ENCODE measurements at regions not wholly inside any gene's neighbourhood (a gene's known extent, or its start where the extent isn't known, plus 50 kb on each side); places are given as distances from the start of the nearest gene placed in this dataset.

DNA sequence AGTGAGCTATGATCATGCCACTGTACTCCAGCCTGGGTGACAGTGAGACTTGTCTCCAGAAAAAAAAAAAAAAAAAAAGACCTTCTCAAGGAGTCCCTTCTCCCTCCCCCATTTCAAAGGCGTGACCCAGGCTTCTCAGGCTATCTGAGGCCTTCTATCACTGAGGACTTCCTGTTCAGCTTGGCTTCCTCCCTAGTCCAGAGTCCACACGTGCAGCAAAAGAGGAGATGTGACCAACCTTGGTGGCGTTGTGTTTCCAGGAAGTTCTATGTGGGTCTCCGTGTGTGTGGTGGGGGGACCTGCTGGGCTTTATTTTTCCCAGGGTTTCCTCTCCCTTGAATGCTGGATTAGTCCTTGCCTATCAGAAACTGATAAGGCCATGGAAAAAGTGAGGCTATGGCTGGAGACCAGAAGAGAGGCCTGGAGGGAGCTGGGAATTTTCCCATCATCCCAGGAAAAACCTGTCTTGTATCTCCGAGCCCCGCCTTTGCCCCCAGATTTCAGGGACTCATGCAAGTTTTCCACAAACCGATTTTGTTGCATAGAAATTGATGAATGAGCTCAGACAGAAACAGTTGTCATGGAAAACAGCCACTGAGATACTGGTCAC is 148.1 kb downstream of the SALL1 start:
- Histone ChIP-seq H3K27ac (no peak overlapping the region), H3K9me3 (no peaks in the 10 kb centered on the region), H3K4me3 (no peak overlapping the region), H3K4me1 (no peaks in the 10 kb centered on the region), H3K36me3 (no peaks in the 10 kb centered on the region), H3K27me3 (no peaks in the 10 kb centered on the region)
- intact Hi-C loops (cut with DNase I), result no loop called here
- no peak for TF ChIP-seq CTCF (IDR thresholded peaks at IDR 0.05)
- no peak for DNase-seq (ENCODE audit: low spot score in 2 of 2)

DNA sequence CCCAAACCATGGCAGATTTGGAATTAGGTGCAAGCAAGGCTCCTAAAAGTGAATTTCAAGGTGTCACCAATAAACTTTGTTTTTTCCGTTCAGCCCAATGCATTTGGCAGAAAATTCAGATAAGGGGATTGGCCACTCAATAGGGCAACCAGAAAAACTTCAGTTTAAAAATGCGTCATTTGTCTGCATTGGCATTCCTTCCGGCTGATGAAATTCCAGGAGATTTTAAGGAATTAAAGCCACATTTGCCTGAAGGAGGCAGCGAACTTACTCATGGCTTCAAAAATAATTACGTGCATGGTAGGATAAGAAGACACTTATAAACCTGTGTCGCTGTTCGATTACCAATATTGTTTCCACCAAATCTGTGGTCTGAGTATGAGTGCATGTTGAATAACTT is 151.9 kb downstream of the SALL1 start:
- DNase-seq (ENCODE audit: low spot score in 2 of 2), result no peak
- intact Hi-C loops (cut with DNase I), result no loop called here
- H3K36me3 ChIP-seq, result no peaks in the 10 kb centered on the region
- no peaks in the 10 kb centered on the region for H3K4me1 ChIP-seq
- no peaks in the 10 kb centered on the region for H3K9me3 ChIP-seq
- H3K27me3 ChIP-seq, result no peaks in the 10 kb centered on the region
- no peak overlapping the region for H3K4me3 ChIP-seq
- TF ChIP-seq CTCF (IDR thresholded peaks at IDR 0.05), result no peak
- H3K27ac ChIP-seq, result no peak overlapping the region

DNA sequence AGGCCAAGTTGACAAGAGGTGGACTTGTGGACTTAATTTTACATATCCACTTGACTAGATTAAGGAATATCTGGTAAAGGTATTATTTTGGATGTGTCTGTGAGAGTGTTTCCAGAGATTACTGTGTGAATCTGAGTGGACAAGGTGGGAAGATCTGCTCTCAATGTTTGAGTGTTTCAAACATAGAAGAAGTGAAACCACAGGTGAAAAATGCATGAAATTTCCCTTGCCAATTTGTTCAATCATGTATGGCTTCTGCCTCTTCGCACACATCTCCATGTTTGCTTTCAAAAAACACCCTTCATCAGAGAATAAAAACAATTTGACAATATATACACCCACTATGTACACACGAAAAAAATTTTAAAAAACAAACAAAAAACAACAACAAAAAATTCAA is 152.7 kb downstream of the SALL1 start:
- no peak overlapping the region for H3K4me3 ChIP-seq
- no peak overlapping the region for H3K27ac ChIP-seq
- DNase-seq (ENCODE audit: low spot score in 2 of 2), result no peak
- intact Hi-C loops (cut with DNase I), result no loop called here
- H3K4me1 ChIP-seq, result no peaks in the 10 kb centered on the region
- H3K36me3 ChIP-seq, result no peaks in the 10 kb centered on the region
- H3K27me3 ChIP-seq, result no peaks in the 10 kb centered on the region
- no peaks in the 10 kb centered on the region for H3K9me3 ChIP-seq
- no peak for TF ChIP-seq CTCF (IDR thresholded peaks at IDR 0.05)

- H3K4me3 ChIP-seq, result no peak overlapping the region
- intact Hi-C loops (cut with DNase I), result no loop called here
- no peaks in the 10 kb centered on the region for H3K4me1 ChIP-seq
These were observed 153.4 kb downstream of the SALL1 start for GRCh38 chr16:50997679-50998078.

GRCh38 chr16:50996830-50997186 is 154.3 kb downstream of the SALL1 start:
- Histone ChIP-seq H3K4me1 (no peaks in the 10 kb centered on the region), H3K9me3 (no peaks in the 10 kb centered on the region), H3K4me3 (no peak overlapping the region), H3K36me3 (no peaks in the 10 kb centered on the region), H3K27me3 (no peaks in the 10 kb centered on the region), H3K27ac (no peak overlapping the region)
- DNase-seq (ENCODE audit: low spot score in 2 of 2), result no peak
- intact Hi-C loops (cut with DNase I), result no loop called here
- TF ChIP-seq CTCF (IDR thresholded peaks at IDR 0.05), result no peak

More at GRCh38 chr16:50997679-50998078, 153.4 kb downstream of the SALL1 start:
- no peaks in the 10 kb centered on the region for H3K36me3 ChIP-seq
- no peaks in the 10 kb centered on the region for H3K9me3 ChIP-seq
- no peak for TF ChIP-seq CTCF (IDR thresholded peaks at IDR 0.05)
- no peak for DNase-seq (ENCODE audit: low spot score in 2 of 2)
- H3K27ac ChIP-seq, result no peak overlapping the region
- no peaks in the 10 kb centered on the region for H3K27me3 ChIP-seq

Measured in ascending aorta (tissue), 2 donors.